Stimulated activated CD8-positive, alpha-beta memory T cell treated with anti-CD3 and anti-CD28 coated beads, Interleukin-4, amount 100 ng/mL, for 1 hour (primary cell): ENCODE measurements at regions not wholly inside any gene's neighbourhood (a gene's known extent, or its start where the extent isn't known, plus 50 kb on each side); places are given as distances from the start of the nearest gene placed in this dataset.
A peak's percentile ranks its signal among the peaks of the same experiment; 100 is the strongest.

Experiments used
- DNase-seq, 2 donors: peaks; one replicate each; pipeline ENCODE4 v3.0.0-alpha.2; 2020; ENCODE audit warnings: low read depth in 2 of 2, low spot score in 1 of 2

DNA sequence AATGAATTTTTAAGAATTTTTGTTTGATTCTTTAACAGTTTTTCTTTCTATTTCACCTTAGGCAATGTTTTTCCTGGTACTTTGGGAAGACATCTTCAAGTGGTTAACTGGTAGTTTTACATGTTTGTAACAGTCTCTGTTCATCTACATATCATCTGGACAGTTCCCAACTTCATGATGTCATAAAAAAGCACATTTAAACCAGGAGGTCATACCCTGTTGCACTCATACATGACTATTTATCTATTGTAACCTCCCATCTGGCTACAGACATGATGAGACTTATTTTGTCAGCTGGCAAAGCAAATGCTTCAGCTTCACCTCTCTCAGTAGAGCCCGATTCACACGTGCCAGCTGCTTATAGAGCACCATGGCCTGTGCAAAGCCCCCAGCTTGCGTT lies 99.8 kb upstream of the YPEL5 start:
- DNase-seq, result no peak

- no peak for DNase-seq
These were observed 98.1 kb upstream of the YPEL5 start for GRCh38 chr2:30048636-30049175.

GRCh38 chr2:30055548-30055947 lies 91.3 kb upstream of the YPEL5 start:
- no peak for DNase-seq

DNA sequence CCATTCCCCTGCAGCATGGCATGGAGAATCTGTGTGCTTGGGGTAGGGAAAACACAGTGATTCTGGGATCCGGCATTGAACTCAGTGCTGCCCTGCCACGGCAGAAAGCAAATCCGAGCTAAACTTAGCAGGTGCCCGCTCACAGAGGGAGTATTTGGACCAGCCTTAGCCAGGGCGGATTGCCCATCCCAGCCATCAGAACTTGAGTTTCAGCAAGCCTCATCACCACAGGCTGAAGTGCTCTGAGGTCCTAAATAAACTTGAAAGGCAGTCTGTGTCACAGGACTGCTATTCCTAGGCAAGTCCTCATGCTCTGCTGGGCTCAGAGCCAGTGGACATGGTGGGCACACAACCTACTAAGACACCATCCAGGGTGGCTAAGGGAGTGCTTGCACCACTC lies 86.2 kb upstream of the YPEL5 start:
- no peak for DNase-seq

DNA sequence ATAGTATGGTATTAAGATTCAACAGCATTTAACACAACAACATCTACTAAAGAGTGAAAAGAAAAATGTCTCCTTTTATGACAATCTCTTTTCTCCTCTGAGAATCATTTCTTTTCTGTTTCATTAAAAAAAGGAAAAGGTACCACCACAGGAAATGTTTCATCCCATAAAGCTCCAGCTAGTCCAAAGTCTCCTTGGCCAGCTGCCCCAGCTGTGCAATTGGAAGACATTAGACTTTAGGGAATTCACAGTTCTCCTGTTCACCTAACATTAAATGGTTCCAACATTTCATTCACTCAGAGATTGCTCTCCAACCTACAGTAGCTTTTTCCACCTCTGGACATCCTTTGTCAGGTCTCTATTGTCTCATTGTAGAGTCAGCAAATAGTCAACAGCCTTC lies 78.7 kb upstream of the YPEL5 start:
- DNase-seq, result no peak

- peak in 1 of 2 donors; percentile 7 for DNase-seq
These were observed 74.5 kb upstream of the YPEL5 start for GRCh38 chr2:30072250-30072842.

- no peak for DNase-seq
These were observed 73.3 kb upstream of the YPEL5 start for GRCh38 chr2:30073523-30073922.

GRCh38 chr2:30074023-30074422 lies 72.8 kb upstream of the YPEL5 start:
- DNase-seq, result no peak

GRCh38 chr2:30078521-30078920 lies 68.3 kb upstream of the YPEL5 start:
- DNase-seq, result no peak

DNA sequence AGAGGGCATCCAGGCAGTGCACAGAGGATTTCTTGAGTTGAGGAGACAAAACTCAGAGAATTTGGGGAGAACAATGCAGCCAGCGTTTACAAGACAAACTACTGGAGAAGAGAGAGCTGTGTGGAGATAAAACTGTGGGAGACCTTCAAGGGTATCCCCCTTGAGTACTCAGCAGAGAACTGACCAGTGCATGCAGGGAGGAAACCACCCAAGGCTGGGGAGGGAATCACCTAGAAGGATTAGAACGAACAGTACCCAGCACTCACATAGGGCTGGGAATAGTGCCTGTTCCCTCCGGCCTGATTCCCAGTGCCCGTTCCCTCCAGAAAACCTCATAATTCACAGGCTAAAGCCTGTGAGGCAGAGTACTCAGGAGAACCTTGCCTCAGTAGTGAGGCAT lies 61.9 kb upstream of the YPEL5 start:
- no peak for DNase-seq

DNA sequence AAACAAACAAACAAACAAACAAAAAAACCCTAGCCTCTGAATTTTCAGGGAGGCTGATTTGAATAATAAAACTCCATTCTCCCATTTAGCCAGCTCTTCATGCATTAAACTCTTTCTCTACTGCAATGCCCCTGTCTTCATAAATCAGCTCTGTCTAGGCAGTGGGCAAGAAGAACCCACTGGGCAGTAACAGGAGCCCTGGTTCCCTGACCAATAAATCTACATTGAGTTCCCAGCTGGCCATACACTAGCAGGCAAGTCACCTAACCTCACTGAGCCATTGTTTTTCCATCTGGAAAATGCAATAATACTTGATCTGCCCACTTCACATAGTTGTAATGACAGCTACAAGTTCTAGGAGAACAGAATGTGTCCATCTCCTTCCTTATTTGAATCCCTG lies 57.6 kb upstream of the YPEL5 start:
- DNase-seq, result no peak

DNA sequence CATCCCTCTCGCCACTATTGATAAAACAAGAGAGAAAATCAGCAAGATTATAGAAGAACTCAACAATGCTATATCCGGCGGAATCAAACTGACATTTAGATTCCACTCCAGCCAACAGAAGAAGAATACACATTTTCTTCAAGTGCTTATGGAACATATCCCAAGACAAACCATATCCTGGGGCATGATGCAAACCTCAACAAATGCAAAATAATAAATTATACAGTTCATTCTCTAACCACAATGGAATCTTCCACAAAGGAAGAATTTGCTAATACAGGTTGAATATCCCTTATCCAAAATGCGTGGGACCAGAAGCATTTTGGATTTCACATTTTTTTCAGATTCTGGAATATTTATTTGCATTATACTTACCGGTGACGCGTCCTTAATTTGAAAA lies 51.4 kb upstream of the YPEL5 start:
- no peak for DNase-seq

GRCh38 chr2:30096451-30096850 lies 50.4 kb upstream of the YPEL5 start:
- no peak for DNase-seq
